OCI-LY1 (cell line): ENCODE measurements at regions not wholly inside any gene's neighbourhood (a gene's known extent, or its start where the extent isn't known, plus 50 kb on each side); places are given as distances from the start of the nearest gene placed in this dataset.

Experiments
- H2AFZ ChIP-seq: fragments of 200-600 bp; sonication (generic), shearing (Covaris generic); 2 replicates; pipeline ENCODE4 v1.6.0; 2014; ENCODE audit warnings: antibody characterized with exemption, mild to moderate bottlenecking, low read length
- H3F3A ChIP-seq: fragments of 200-600 bp; sonication (generic), shearing (Covaris generic); 2 replicates; pipeline ENCODE4 v1.6.0; 2014; ENCODE audit warnings: mild to moderate bottlenecking, antibody characterized with exemption, low read length, moderate library complexity; ENCODE audit not compliant: insufficient read depth
- H3K27ac ChIP-seq: fragments of 200-600 bp; sonication (generic); 2 replicates; pipeline ENCODE4 v1.5.1; 2014; ENCODE audit warnings: low read length, mixed run types, mild to moderate bottlenecking, low read depth; ENCODE audit not compliant: poor library complexity, severe bottlenecking
- H3K27me3 ChIP-seq: fragments of 200-600 bp; sonication (generic); 2 replicates; pipeline ENCODE4 v1.6.0; 2014; ENCODE audit warnings: antibody characterized with exemption, mild to moderate bottlenecking, low read length, moderate library complexity; ENCODE audit not compliant: insufficient read depth
- H3K36me3 ChIP-seq: fragments of 200-600 bp; sonication (generic); 2 replicates; pipeline ENCODE4 v1.6.1; 2014; ENCODE audit warnings: mild to moderate bottlenecking, antibody characterized with exemption, low read length, moderate library complexity, mixed read lengths; ENCODE audit not compliant: insufficient read depth
- H3K4me1 ChIP-seq: fragments of 200-600 bp; sonication (generic); 2 replicates; pipeline ENCODE4 v1.5.1; 2014; ENCODE audit warnings: mild to moderate bottlenecking, low read length, moderate library complexity; ENCODE audit not compliant: insufficient read depth, severe bottlenecking
- H3K4me2 ChIP-seq: fragments of 200-600 bp; sonication (generic), shearing (Covaris generic); 2 replicates; pipeline ENCODE4 v1.6.1; 2014; ENCODE audit warnings: low read length
- H3K4me3 ChIP-seq: fragments of 200-600 bp; sonication (generic); 2 replicates; pipeline ENCODE4 v1.5.1; 2014; ENCODE audit warnings: low read length, low read depth, mild to moderate bottlenecking, mixed read lengths; ENCODE audit not compliant: poor library complexity, severe bottlenecking
- H3K79me2 ChIP-seq: fragments of 200-600 bp; shearing (Covaris generic); 2 replicates; pipeline ENCODE4 v1.6.1; 2016; ENCODE audit warnings: mixed run types, low read length, mixed read lengths; ENCODE audit not compliant: insufficient read depth
- H3K9ac ChIP-seq: fragments of 200-600 bp; sonication (generic), shearing (Covaris generic); 2 replicates; pipeline ENCODE4 v1.6.1; 2014; ENCODE audit warnings: mild to moderate bottlenecking, low read length, mixed read lengths
- H3K9me2 ChIP-seq: fragments of 200-600 bp; sonication (generic), shearing (Covaris generic); 2 replicates; pipeline ENCODE4 v1.6.1; 2014; ENCODE audit warnings: low read depth, mild to moderate bottlenecking, low read length, mixed read lengths
- H3K9me3 ChIP-seq: fragments of 200-600 bp; shearing (Covaris generic); 2 replicates; pipeline ENCODE4 v1.6.1; 2014; ENCODE audit warnings: low read length, mixed read lengths
- H4K20me1 ChIP-seq: fragments of 200-600 bp; sonication (generic), shearing (Covaris generic); 2 replicates; pipeline ENCODE4 v1.6.0; 2016; ENCODE audit warnings: mild to moderate bottlenecking, low read length; ENCODE audit not compliant: insufficient read depth
- EZH2 ChIP-seq: fragments of 200-600 bp; sonication (generic), shearing (Covaris generic); IDR thresholded peaks from 2 replicates; pipeline ENCODE4 v1.8.0; 2017; ENCODE audit warnings: borderline replicate concordance, mixed run types, mild to moderate bottlenecking, antibody characterized with exemption, low read length, moderate library complexity, mixed read lengths
- TF ChIP-seq, protein P1 (sequence below): fragments of 200-600 bp; sonication (generic), shearing (Covaris generic); IDR thresholded peaks from 2 replicates; pipeline ENCODE4 v1.5.1; 2017; ENCODE audit warnings: mild to moderate bottlenecking, antibody characterized with exemption, low read length, moderate library complexity, mixed read lengths

DNA sequence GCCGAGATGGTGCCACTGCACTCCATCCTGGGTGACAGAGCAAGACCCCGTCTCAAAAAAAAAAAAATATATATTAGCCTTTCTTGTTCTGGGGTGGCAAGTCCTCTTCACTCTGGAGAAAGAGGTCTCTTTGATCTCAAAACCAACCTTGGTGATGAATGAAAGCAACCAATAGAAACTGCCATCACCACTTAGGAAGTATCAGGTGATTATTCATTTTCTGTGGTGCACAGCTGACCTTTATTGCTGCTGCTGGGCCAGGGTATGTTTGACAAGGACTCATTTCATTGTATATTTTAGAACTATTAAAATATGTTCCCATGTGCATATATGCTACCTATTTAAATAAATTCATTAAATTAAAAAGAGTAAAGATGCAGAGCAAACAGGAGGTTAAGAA is 76.0 kb upstream of the KIT start:
- no peak for TF ChIP-seq EZH2
- TF ChIP-seq, protein P1, sequence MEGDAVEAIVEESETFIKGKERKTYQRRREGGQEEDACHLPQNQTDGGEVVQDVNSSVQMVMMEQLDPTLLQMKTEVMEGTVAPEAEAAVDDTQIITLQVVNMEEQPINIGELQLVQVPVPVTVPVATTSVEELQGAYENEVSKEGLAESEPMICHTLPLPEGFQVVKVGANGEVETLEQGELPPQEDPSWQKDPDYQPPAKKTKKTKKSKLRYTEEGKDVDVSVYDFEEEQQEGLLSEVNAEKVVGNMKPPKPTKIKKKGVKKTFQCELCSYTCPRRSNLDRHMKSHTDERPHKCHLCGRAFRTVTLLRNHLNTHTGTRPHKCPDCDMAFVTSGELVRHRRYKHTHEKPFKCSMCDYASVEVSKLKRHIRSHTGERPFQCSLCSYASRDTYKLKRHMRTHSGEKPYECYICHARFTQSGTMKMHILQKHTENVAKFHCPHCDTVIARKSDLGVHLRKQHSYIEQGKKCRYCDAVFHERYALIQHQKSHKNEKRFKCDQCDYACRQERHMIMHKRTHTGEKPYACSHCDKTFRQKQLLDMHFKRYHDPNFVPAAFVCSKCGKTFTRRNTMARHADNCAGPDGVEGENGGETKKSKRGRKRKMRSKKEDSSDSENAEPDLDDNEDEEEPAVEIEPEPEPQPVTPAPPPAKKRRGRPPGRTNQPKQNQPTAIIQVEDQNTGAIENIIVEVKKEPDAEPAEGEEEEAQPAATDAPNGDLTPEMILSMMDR = no peak
- no peak overlapping the region for H3K9ac ChIP-seq
- no peak overlapping the region for H2AFZ ChIP-seq
- no peaks in the 10 kb centered on the region for H3K9me3 ChIP-seq
- no peaks in the 10 kb centered on the region for H4K20me1 ChIP-seq
- H3F3A ChIP-seq = no peaks in the 10 kb centered on the region
- H3K79me2 ChIP-seq = no peaks in the 10 kb centered on the region
- H3K27me3 ChIP-seq = no peaks in the 10 kb centered on the region
- no peaks in the 10 kb centered on the region for H3K9me2 ChIP-seq
- H3K4me3 ChIP-seq = no peak overlapping the region
- H3K27ac ChIP-seq = no peak overlapping the region
- no peak overlapping the region for H3K4me2 ChIP-seq
- no peaks in the 10 kb centered on the region for H3K36me3 ChIP-seq
- no peaks in the 10 kb centered on the region for H3K4me1 ChIP-seq

DNA sequence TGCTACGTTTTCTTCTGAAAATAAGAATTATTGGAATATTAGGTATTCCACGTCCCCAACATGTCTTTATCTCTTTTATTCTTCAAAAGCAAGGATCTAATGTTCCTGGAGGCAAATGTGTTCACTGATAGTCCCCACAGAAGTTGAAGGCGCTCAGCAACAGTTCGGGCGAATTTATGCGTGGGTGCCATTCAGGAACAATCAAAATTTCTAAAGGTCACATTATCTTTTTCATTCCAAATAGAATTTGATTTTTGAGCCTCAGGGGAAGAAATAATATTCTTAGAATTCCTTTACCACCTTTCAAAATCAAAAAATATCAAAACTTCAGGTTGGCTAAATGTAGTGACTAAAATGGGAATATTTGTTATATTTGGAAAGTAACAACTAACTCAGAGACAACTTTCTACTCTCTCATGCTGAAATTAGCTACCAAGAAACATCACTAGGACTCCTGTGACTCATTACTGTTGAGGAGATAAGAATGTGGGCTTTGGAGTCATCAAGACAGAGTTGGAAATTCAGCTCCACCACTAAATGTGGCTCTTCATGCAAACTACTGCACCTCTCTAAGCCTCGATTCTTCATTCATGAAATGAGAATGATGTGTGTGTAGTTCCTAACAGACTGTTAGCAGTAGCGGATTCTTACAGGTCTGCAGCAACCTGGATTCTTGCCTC is 72.3 kb upstream of the KIT start:
- no peaks in the 10 kb centered on the region for H3K36me3 ChIP-seq
- no peak overlapping the region for H2AFZ ChIP-seq
- H3K4me1 ChIP-seq = no peaks in the 10 kb centered on the region
- H3K4me2 ChIP-seq = no peak overlapping the region
- H3K27me3 ChIP-seq = no peaks in the 10 kb centered on the region
- H4K20me1 ChIP-seq = no peaks in the 10 kb centered on the region
- no peaks in the 10 kb centered on the region for H3F3A ChIP-seq
- no peaks in the 10 kb centered on the region for H3K9me2 ChIP-seq
- no peaks in the 10 kb centered on the region for H3K9me3 ChIP-seq
- no peak overlapping the region for H3K9ac ChIP-seq
- H3K4me3 ChIP-seq = no peak overlapping the region
- TF ChIP-seq, protein P1 = no peak
- TF ChIP-seq EZH2 = no peak
- H3K79me2 ChIP-seq = no peaks in the 10 kb centered on the region
- no peak overlapping the region for H3K27ac ChIP-seq

DNA sequence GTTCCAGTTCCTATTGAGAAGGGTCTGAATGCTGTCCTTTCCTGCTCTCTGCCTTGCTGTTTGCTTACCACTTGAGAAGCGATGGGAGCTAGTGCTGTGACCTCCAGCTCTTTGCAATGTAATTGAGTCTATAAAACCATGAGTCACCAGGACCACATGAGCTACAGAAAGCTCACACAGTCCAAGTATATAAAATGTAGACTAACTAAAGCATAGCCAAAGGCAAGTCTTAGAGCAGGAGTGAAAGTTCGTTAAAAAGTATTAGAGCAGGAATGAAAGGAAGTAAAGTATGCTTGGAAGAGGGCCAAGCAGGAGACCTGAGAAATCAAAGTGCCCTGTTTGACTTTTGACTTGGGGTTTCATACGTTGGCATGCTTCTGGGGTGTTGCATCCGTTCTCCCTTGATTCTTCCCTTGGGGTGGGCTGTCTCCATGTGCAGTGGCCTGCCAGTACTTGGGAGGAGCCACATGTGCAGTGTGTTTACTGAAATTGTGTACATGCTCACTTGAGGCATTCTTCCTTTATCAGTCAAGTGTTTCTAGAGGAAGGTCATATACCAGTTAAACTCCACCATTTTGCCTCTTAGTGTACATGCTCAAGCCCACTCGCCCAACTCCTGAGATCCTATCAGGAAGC is 71.3 kb upstream of the KIT start:
- Histone ChIP-seq H3K4me3 (no peak overlapping the region), H3K36me3 (no peaks in the 10 kb centered on the region), H3K79me2 (no peaks in the 10 kb centered on the region), H3K27ac (no peak overlapping the region), H3K9me2 (no peaks in the 10 kb centered on the region), H3K9ac (no peak overlapping the region), H3K4me2 (no peak overlapping the region), H4K20me1 (no peaks in the 10 kb centered on the region), H3K9me3 (no peaks in the 10 kb centered on the region), H2AFZ (no peak overlapping the region), H3F3A (no peaks in the 10 kb centered on the region), H3K4me1 (no peaks in the 10 kb centered on the region), H3K27me3 (no peaks in the 10 kb centered on the region)
- no peak for TF ChIP-seq EZH2
- TF ChIP-seq, protein P1 = no peak
